ENCODE measurements at regions not wholly inside any gene's neighbourhood (a gene's known extent, or its start where the extent isn't known, plus 50 kb on each side); places are given as distances from the start of the nearest gene placed in this dataset.
"Not testable (repeated sequence)": the region's sequence is repeated elsewhere in the genome, so short reads cannot be mapped to it uniquely, and the experiment has no call there.

GRCh38 chr20:57826666-57827287 lies 117.0 kb upstream of the PMEPA1 start:
- no peak for DNase-seq (ENCODE audit: low spot score)

DNA sequence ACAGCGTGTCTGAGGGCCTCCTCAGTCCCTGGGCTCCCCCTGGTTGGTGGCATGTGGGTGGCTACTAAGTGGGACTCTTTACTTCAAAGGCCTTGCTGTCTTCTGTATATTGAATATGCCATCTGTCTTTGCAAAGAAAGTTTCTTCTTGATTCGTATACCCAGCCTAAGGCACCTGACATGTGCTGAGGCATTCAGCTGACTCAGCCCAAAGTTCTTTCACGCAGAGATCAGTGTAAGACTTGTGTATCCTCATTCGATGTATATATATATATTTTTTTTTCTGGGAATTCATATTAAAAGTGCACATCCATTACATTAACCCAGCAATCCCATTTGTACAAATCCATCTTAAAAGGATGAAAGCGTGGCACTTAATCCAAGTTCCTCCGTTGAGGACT lies 115.1 kb upstream of the PMEPA1 start:
- DNase-seq (ENCODE audit: low spot score), result no peak

GRCh38 chr20:57821935-57822334 lies 112.1 kb upstream of the PMEPA1 start:
- DNase-seq (ENCODE audit: low spot score), result no peak

GRCh38 chr20:57819691-57820380 lies 110.0 kb upstream of the PMEPA1 start:
- no peak for DNase-seq (ENCODE audit: low spot score)

DNA sequence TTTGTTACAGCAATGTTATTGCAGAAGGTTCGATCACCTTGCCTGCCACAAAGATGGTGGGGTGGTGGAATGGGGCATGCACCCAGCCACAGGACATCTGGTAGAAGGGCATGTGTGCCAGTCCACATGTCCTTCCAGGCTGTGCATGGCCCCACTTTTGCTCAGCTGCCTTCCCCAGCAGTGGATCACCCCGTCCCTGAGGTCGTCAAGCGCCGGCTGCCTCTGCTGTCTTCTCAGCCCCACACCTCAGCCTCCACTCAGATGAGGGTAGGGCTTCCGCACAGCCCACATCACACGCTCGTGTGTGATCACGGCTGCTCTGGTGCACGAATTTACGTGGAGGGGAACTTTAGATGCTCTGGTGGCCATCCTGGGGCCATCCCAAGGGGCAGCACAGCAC lies 109.5 kb upstream of the PMEPA1 start:
- DNase-seq (ENCODE audit: low spot score), result no peak

DNA sequence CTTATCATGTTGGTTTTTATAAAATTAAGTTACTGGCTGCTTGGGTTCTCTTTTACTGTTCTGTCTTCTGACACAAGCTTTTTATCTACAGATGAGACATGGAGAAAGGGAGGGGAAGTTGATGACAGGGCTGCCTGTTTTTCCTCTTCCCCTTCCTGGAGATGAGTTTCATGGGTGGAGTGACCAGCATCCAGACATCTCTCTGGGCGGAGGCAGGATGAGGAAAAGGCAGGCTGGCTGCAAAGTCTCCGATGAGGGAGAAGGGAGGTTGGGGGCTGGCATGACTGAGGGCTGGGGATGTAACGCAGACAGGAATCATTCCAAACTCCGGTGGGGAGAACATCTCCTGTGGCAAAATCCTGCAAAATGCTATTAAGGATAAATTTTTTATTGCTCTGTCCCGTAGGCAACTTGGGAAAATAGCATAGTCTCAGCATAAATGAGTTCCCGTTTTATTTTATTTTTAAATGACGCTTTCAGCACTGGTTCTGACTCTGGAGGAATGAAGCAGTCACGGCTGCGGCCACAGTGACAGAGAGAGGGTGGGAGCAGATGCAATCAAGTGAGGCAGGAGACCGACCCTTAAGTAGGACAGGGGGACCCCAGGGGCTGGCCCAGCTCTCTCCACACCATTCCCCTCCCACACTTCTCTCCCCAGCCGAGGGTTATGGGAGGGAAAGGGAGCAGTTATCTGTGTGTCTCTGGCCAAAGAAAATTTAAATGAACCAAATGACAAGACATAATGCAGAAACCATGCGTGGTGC lies 108.8 kb upstream of the PMEPA1 start:
- no peak for DNase-seq (ENCODE audit: low spot score)

GRCh38 chr20:57815405-57815804 lies 105.6 kb upstream of the PMEPA1 start:
- no peak for DNase-seq (ENCODE audit: low spot score)

GRCh38 chr20:57814529-57814928 lies 104.7 kb upstream of the PMEPA1 start:
- DNase-seq (ENCODE audit: low spot score), result no peak

GRCh38 chr20:57813509-57814269 lies 103.9 kb upstream of the PMEPA1 start:
- no peak for DNase-seq (ENCODE audit: low spot score)

GRCh38 chr20:57812632-57813031 lies 102.8 kb upstream of the PMEPA1 start:
- not testable (repeated sequence) for DNase-seq (ENCODE audit: low spot score)

DNA sequence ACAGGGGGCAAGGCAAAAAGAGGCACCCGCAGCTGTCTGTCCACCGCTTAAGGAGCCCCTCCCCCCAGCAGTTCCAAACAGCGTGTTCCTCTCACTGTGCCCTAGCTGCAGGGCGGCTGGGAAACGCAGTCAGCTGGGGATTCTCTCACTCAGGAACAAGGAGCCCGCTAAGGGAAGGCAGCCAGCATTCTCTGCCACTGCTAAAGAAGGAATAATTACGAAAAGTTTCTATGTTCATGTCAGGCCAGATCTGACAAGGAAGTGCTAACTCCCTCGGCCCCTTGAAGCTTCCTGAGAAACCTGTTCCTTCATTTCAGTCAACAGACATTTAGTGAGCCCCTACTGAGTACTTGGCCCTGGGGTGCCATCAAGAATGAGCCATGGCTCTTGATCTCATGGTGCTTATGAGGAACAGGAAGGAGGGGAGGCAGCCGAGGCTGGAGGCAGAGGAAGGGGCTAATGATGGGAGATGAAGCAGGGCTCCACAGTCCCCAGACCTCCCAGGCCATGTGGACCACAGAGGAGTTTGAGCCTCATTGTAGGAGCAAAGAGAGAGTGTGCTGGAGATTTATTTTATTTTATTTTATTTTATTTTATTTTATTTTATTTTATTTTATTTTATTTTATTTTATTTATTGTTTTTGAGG lies 101.7 kb upstream of the PMEPA1 start:
- no peak for DNase-seq (ENCODE audit: low spot score)

- DNase-seq (ENCODE audit: low spot score), result no peak
These were observed 100.9 kb upstream of the PMEPA1 start for GRCh38 chr20:57810511-57811373.

- no peak for DNase-seq (ENCODE audit: low spot score)
These were observed 99.9 kb upstream of the PMEPA1 start for GRCh38 chr20:57809661-57810172.

GRCh38 chr20:57809149-57809548 lies 99.3 kb upstream of the PMEPA1 start:
- no peak for DNase-seq (ENCODE audit: low spot score)

DNA sequence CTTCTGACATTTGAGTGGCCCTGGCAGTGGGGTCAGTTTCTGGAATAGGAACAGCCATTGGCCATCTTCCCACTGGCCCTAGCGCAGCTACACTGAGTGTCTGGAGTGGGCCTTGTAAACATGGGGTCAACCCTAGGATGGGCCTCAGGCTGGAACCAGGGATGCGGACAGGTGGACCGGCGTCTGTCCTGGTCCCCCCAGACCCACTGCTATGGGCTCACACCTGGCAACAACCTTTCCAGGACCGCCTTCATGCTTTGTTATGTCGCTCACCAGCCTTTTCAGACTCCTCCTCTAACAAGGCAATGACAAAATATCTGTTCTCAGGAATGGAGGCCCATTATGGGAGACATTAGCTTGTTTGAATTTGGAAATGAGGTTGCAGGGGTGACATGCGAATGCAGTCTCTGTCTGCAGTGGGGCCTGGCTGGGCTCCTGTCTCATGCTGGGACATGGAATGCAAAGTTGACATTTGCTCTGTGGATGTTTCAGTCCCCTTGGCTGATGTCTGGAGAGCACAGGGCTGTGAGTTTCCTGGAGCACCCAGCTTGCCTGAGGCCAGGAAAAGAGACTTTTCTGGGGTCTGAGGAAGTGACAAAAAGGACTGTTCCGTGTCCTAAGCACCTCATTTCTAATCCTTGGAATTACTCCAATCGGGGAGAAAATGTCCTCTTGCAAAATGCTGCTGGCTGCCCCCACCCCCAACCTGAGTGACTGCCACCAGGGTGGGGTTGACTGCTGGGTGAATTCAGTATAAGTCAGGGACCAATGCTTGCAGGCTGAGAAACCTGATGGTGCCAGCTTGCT lies 98.7 kb upstream of the PMEPA1 start:
- no peak for DNase-seq (ENCODE audit: low spot score)

- no peak for DNase-seq (ENCODE audit: low spot score)
These were observed 97.8 kb upstream of the PMEPA1 start for GRCh38 chr20:57807401-57808263.

- DNase-seq (ENCODE audit: low spot score), result no peak
These were observed 97.2 kb upstream of the PMEPA1 start for GRCh38 chr20:57806975-57807374.

DNA sequence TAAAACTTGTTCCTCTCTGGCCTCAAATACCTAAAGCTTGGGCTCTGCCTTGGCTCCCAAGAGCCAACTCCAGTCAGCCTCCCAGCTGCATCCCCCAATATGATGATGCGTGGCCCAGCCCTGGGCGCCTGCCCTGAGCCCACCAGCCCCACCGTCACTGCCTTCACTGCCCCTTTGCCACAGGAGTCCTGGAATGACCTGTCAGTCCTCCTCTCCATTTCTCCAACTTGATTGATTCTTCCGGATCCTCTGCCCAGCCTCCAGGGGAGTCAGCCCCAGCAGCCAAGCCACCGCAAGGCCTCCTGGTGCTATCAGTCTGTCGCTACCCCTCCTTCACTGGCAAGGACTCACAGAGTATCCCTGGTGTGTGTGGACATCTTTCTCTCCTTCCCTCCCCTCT lies 96.7 kb upstream of the PMEPA1 start:
- no peak for DNase-seq (ENCODE audit: low spot score)

DNA sequence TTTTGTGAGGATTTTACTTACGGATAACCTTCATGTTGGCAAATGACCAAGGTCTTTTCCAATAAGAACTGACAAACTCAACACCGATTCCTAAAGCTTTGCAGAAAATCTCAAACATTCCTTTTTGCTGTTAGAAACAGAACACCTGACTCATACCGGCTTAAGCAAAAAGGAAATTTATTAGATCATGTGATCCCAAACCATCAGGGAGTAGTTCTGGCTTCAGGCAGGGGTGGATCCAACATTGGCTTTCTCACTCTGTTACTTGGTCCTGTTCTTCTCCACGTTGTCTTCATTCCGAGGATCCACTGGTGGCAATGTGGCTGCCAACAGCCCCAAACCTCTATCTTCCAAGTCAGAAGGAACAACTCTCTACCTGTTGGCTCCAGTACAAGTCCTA lies 95.9 kb upstream of the PMEPA1 start:
- no peak for DNase-seq (ENCODE audit: low spot score)
